Fibroblast of pulmonary artery (primary cell): ENCODE measurements at regions not wholly inside any gene's neighbourhood (a gene's known extent, or its start where the extent isn't known, plus 50 kb on each side); places are given as distances from the start of the nearest gene placed in this dataset.

Source experiments
- DNase-seq: peaks from one replicate; pipeline ENCODE4 v3.0.0-alpha.2; 2010; ENCODE audit warnings: low read depth
- H3K4me3 ChIP-seq: replicated peaks from 2 replicates; pipeline ENCODE4 v1.5.1; 2011; ENCODE audit warnings: low read depth, mild to moderate bottlenecking, control low read depth, low read length, moderate library complexity
- CTCF ChIP-seq: IDR thresholded peaks from 2 replicates; pipeline ENCODE4 v1.5.1; 2011; ENCODE audit warnings: mild to moderate bottlenecking, control low read depth, low read length, inconsistent platforms; ENCODE audit errors: missing control alignments

GRCh38 chr5:167392240-167392639, 899.2 kb upstream of the WWC1 start:
- TF ChIP-seq CTCF: no peak
- no peak for DNase-seq

GRCh38 chr5:167393358-167393757, 898.1 kb upstream of the WWC1 start:
- H3K4me3 ChIP-seq: no peak overlapping the region
- no peak for TF ChIP-seq CTCF
- no peak for DNase-seq

More at GRCh38 chr5:167392240-167392639, 899.2 kb upstream of the WWC1 start:
- H3K4me3 ChIP-seq: no peak overlapping the region

GRCh38 chr5:167402671-167403070, 888.8 kb upstream of the WWC1 start:
- H3K4me3 ChIP-seq: no peak overlapping the region
- DNase-seq: no peak
- TF ChIP-seq CTCF: no peak

- TF ChIP-seq CTCF: no peak
- DNase-seq: no peak
- no peak overlapping the region for H3K4me3 ChIP-seq
Observed at GRCh38 chr5:167406513-167406912, 884.9 kb upstream of the WWC1 start.

- DNase-seq: no peak
- H3K4me3 ChIP-seq: no peak overlapping the region
- no peak for TF ChIP-seq CTCF
Observed at GRCh38 chr5:167412556-167412955, 878.9 kb upstream of the WWC1 start.

GRCh38 chr5:167413506-167413905, 877.9 kb upstream of the WWC1 start:
- no peak for DNase-seq
- TF ChIP-seq CTCF: no peak
- no peak overlapping the region for H3K4me3 ChIP-seq

GRCh38 chr5:167414611-167415010, 876.8 kb upstream of the WWC1 start:
- H3K4me3 ChIP-seq: no peak overlapping the region
- no peak for TF ChIP-seq CTCF
- no peak for DNase-seq
